Uterus (tissue), 3 donors: ENCODE measurements at regions not wholly inside any gene's neighbourhood (a gene's known extent, or its start where the extent isn't known, plus 50 kb on each side); places are given as distances from the start of the nearest gene placed in this dataset.

ENCODE experiments used
- DNase-seq, 2 donors: peaks; one replicate each; pipeline ENCODE4 v3.0.0-alpha.2; 2019 to 2020
- H3K27ac ChIP-seq, 2 donors: fragments of 200-600 bp; sonication (generic); 1 replicate in 1 of 2; 2 replicates in 1 of 2; pipeline ENCODE4 v1.5.1; 2016 to 2018
- H3K27me3 ChIP-seq, 2 donors: fragments of 200-600 bp; sonication (generic); one replicate each; pipeline ENCODE4 v1.5.1; 2018 to 2019; ENCODE audit warnings: control low read depth in 1 of 2
- H3K36me3 ChIP-seq, 2 donors: fragments of 200-600 bp; sonication (generic); one replicate each; pipeline ENCODE4 v1.5.1; 2019; ENCODE audit warnings: control low read depth in 1 of 2
- H3K4me1 ChIP-seq, 2 donors: fragments of 200-600 bp; sonication (generic); one replicate each; pipeline ENCODE4 v1.5.1; 2018 to 2019; ENCODE audit warnings: control low read depth in 1 of 2
- H3K4me3 ChIP-seq, 2 donors: fragments of 200-600 bp; sonication (generic); 1 replicate in 1 of 2; 2 replicates in 1 of 2; pipeline ENCODE4 v1.5.1; 2018 to 2019; ENCODE audit warnings: mild to moderate bottlenecking in 1 of 2
- H3K9me3 ChIP-seq, 2 donors: fragments of 200-600 bp; sonication (generic); one replicate each; pipeline ENCODE4 v1.5.1; 2019; ENCODE audit warnings: control low read depth in 1 of 2
- POLR2A ChIP-seq, 2 donors: fragments of 450-650 bp; IDR thresholded peaks; one replicate each; pipeline ENCODE4 v1.6.1; 2016; ENCODE audit warnings: antibody characterized with exemption in 2 of 2, mild to moderate bottlenecking in 1 of 2, moderate library complexity in 1 of 2
- intact Hi-C: fragments of 100-400 bp; cut with DNase I; formaldehyde crosslinking; loops from one replicate; pipeline ENCODE4 v1.15.1; 2023; ENCODE audit warnings: low total_unique reads
- TF ChIP-seq, protein P1 (sequence below), 4 experiments: fragments of 200-600 bp in 2 of 4; fragments of 450-650 bp in 2 of 4; sonication (generic) in 2 of 4; IDR thresholded peaks; one replicate each; pipeline ENCODE4 v1.5.1; 2016 to 2019; ENCODE audit warnings: antibody characterized with exemption in 4 of 4, mild to moderate bottlenecking in 2 of 4, moderate library complexity in 1 of 4
- donor health status: DM: yes; HTN: yes; CAD: no.

GRCh38 chr12:92464911-92465310 lies 237.9 kb upstream of the PLEKHG7 start:
- TF ChIP-seq, protein P1, sequence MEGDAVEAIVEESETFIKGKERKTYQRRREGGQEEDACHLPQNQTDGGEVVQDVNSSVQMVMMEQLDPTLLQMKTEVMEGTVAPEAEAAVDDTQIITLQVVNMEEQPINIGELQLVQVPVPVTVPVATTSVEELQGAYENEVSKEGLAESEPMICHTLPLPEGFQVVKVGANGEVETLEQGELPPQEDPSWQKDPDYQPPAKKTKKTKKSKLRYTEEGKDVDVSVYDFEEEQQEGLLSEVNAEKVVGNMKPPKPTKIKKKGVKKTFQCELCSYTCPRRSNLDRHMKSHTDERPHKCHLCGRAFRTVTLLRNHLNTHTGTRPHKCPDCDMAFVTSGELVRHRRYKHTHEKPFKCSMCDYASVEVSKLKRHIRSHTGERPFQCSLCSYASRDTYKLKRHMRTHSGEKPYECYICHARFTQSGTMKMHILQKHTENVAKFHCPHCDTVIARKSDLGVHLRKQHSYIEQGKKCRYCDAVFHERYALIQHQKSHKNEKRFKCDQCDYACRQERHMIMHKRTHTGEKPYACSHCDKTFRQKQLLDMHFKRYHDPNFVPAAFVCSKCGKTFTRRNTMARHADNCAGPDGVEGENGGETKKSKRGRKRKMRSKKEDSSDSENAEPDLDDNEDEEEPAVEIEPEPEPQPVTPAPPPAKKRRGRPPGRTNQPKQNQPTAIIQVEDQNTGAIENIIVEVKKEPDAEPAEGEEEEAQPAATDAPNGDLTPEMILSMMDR (IDR thresholded peaks at IDR 0.05) = no peak
- no peak for TF ChIP-seq POLR2A (IDR thresholded peaks at IDR 0.05)
- Histone ChIP-seq H3K36me3 (no peaks in the 10 kb centered on the region), H3K27me3 (no peaks in the 10 kb centered on the region), H3K27ac (peak overlapping the region in 1 of 2 donors; percentile 18), H3K4me3 (no peak overlapping the region), H3K4me1 (no peaks in the 10 kb centered on the region), H3K9me3 (no peaks in the 10 kb centered on the region)
- intact Hi-C loops = no loop called here
- DNase-seq = no peak

DNA sequence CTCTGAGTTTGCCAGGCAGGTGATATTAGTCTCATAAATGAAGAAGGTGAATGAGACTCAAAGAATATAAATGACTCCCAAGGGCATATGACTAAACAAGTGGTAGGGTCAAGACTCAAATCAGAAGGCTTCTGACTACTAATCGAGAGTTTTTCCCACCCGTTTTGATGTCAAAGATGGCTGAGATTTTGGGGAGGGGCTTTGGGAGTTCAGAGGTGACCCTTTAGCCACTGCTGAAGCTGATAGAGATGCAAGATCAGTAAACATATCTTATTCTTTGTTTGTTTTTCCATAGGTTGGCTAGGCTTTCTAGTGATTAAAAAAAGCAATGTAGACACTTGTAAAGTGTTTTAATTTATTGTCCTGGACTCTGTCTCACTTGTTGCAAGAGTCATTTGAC lies 239.6 kb upstream of the PLEKHG7 start:
- Histone ChIP-seq H3K36me3 (no peaks in the 10 kb centered on the region), H3K4me1 (no peaks in the 10 kb centered on the region), H3K9me3 (no peaks in the 10 kb centered on the region), H3K27me3 (no peaks in the 10 kb centered on the region), H3K27ac (no peak overlapping the region), H3K4me3 (no peak overlapping the region)
- no peak for DNase-seq
- TF ChIP-seq POLR2A (IDR thresholded peaks at IDR 0.05) = no peak
- TF ChIP-seq, protein P1 (IDR thresholded peaks at IDR 0.05) = no peak
- intact Hi-C loops = no loop called here

DNA sequence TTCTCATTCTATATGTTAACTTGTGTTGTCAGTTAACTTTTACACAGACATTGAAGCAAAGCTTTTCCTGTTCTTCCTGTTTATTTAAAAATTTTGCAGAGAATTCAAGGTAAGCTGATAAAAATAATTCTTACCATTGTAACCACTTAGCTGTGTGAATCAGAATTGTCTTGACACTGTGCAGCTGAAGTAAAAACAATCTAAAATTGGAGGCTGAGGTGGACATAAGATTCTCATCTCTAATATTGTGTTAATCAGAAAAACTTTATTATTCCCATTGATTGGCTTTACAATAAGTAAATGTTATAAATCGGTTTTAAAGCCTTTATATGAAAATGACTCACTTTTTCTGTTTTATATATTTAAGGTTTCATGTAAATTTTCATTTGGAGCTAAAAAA lies 240.3 kb upstream of the PLEKHG7 start:
- H3K27me3 ChIP-seq = no peaks in the 10 kb centered on the region
- no peaks in the 10 kb centered on the region for H3K9me3 ChIP-seq
- TF ChIP-seq, protein P1 (IDR thresholded peaks at IDR 0.05) = no peak
- TF ChIP-seq POLR2A (IDR thresholded peaks at IDR 0.05) = no peak
- intact Hi-C loops = no loop called here
- no peaks in the 10 kb centered on the region for H3K4me1 ChIP-seq
- DNase-seq = no peak
- no peak overlapping the region for H3K27ac ChIP-seq
- H3K36me3 ChIP-seq = no peaks in the 10 kb centered on the region
- H3K4me3 ChIP-seq = no peak overlapping the region

GRCh38 chr12:92462049-92462448 lies 240.7 kb upstream of the PLEKHG7 start:
- Histone ChIP-seq H3K27me3 (no peaks in the 10 kb centered on the region), H3K9me3 (no peaks in the 10 kb centered on the region), H3K4me3 (no peak overlapping the region), H3K27ac (no peak overlapping the region), H3K36me3 (no peaks in the 10 kb centered on the region), H3K4me1 (no peaks in the 10 kb centered on the region)
- intact Hi-C loops = no loop called here
- TF ChIP-seq, protein P1 (IDR thresholded peaks at IDR 0.05) = no peak
- no peak for TF ChIP-seq POLR2A (IDR thresholded peaks at IDR 0.05)
- no peak for DNase-seq

- Histone ChIP-seq H3K4me1 (no peaks in the 10 kb centered on the region), H3K27ac (no peak overlapping the region), H3K36me3 (no peaks in the 10 kb centered on the region), H3K9me3 (no peaks in the 10 kb centered on the region), H3K27me3 (no peaks in the 10 kb centered on the region), H3K4me3 (no peak overlapping the region)
- intact Hi-C loops = no loop called here
- TF ChIP-seq, protein P1 (IDR thresholded peaks at IDR 0.05) = no peak
- TF ChIP-seq POLR2A (IDR thresholded peaks at IDR 0.05) = no peak
- no peak for DNase-seq
These were observed 242.9 kb upstream of the PLEKHG7 start for GRCh38 chr12:92459850-92460249.
